Neuronal stem cell (in vitro differentiated cells): ENCODE measurements at regions not wholly inside any gene's neighbourhood (a gene's known extent, or its start where the extent isn't known, plus 50 kb on each side); places are given as distances from the start of the nearest gene placed in this dataset.

Experiments used
- DNase-seq: peaks from one replicate; pipeline ENCODE4 v3.0.0-alpha.2; 2013; ENCODE audit warnings: low spot score
- H2AFZ ChIP-seq: one replicate; pipeline ENCODE4 v1.6.1; 2013; ENCODE audit warnings: mild to moderate bottlenecking, low read length, inconsistent platforms
- H2AK5ac ChIP-seq: 2 replicates; pipeline ENCODE4 v1.6.1; 2013; ENCODE audit warnings: low read depth, mild to moderate bottlenecking, inconsistent platforms, low read length, moderate library complexity, mixed read lengths
- H2BK120ac ChIP-seq: 2 replicates; pipeline ENCODE4 v1.6.1; 2013; ENCODE audit warnings: low read depth, mild to moderate bottlenecking, inconsistent platforms, low read length, moderate library complexity, mixed read lengths
- H2BK12ac ChIP-seq: one replicate; pipeline ENCODE4 v1.6.1; 2013; ENCODE audit warnings: low read length, inconsistent platforms
- H2BK15ac ChIP-seq: 2 replicates; pipeline ENCODE4 v1.6.1; 2013; ENCODE audit warnings: mild to moderate bottlenecking, low read length, inconsistent platforms, mixed read lengths
- H2BK5ac ChIP-seq: one replicate; pipeline ENCODE4 v1.6.1; 2013; ENCODE audit warnings: inconsistent platforms, mild to moderate bottlenecking, low read length, moderate library complexity
- H3K14ac ChIP-seq: one replicate; pipeline ENCODE4 v1.6.1; 2013; ENCODE audit warnings: low read length, inconsistent platforms
- H3K18ac ChIP-seq: 2 replicates; pipeline ENCODE4 v1.6.1; 2013; ENCODE audit warnings: low read length, inconsistent platforms
- H3K23ac ChIP-seq: 2 replicates; pipeline ENCODE4 v1.6.1; 2013; ENCODE audit warnings: low read depth, mild to moderate bottlenecking, mixed read lengths, low read length, inconsistent platforms; ENCODE audit not compliant: poor library complexity
- H3K27ac ChIP-seq: replicated peaks from 3 replicates; pipeline ENCODE4 v1.5.1; 2013; ENCODE audit warnings: low read length, inconsistent platforms
- H3K27me3 ChIP-seq, 3 experiments: 2 replicates each; pipeline ENCODE4 v1.6.1; 2013; ENCODE audit warnings: low read length in 3 of 3, mild to moderate bottlenecking in 2 of 3, inconsistent platforms in 1 of 3, low read depth in 1 of 3, mixed read lengths in 1 of 3, moderate library complexity in 1 of 3; ENCODE audit not compliant: control insufficient read depth in 3 of 3, insufficient read depth in 3 of 3
- H3K36me3 ChIP-seq, 2 donors: replicated peaks in 1 of 2; 2 replicates each; pipeline ENCODE4 v1.6.1; 2013; ENCODE audit warnings: low read length in 2 of 2; ENCODE audit not compliant: control insufficient read depth in 2 of 2, insufficient read depth in 2 of 2
- H3K4ac ChIP-seq: 2 replicates; pipeline ENCODE4 v1.6.1; 2013; ENCODE audit warnings: inconsistent platforms, mild to moderate bottlenecking, low read length, moderate library complexity
- H3K4me1 ChIP-seq, 2 donors: 1 replicate in 1 of 2; 2 replicates in 1 of 2; pipeline ENCODE4 v1.6.1; 2013; ENCODE audit warnings: low read length in 2 of 2, low read depth in 1 of 2; ENCODE audit not compliant: control insufficient read depth in 2 of 2, insufficient read depth in 1 of 2
- H3K4me2 ChIP-seq: one replicate; pipeline ENCODE4 v1.6.1; 2013; ENCODE audit warnings: mild to moderate bottlenecking, low read length, inconsistent platforms; ENCODE audit not compliant: insufficient read depth, poor library complexity, severe bottlenecking
- H3K4me3 ChIP-seq, 2 donors: 2 replicates each; pipeline ENCODE4 v1.5.1; 2013; ENCODE audit warnings: low read length in 2 of 2, mild to moderate bottlenecking in 2 of 2, inconsistent platforms in 1 of 2, moderate library complexity in 1 of 2
- H3K79me1 ChIP-seq: one replicate; pipeline ENCODE4 v1.6.1; 2013; ENCODE audit warnings: low read depth, mild to moderate bottlenecking, inconsistent platforms, low read length, moderate library complexity
- H3K9ac ChIP-seq: one replicate; pipeline ENCODE4 v1.6.1; 2013; ENCODE audit warnings: mild to moderate bottlenecking, low read depth, low read length, inconsistent platforms; ENCODE audit not compliant: poor library complexity
- H3K9me3 ChIP-seq, 2 donors: replicated peaks in 1 of 2; 2 replicates each; pipeline versions ENCODE3 to v1.6.1; 2013; ENCODE audit warnings: low read length in 2 of 2, mild to moderate bottlenecking in 2 of 2, inconsistent platforms in 1 of 2, low read depth in 1 of 2, mixed read lengths in 1 of 2, moderate library complexity in 1 of 2; ENCODE audit not compliant: control insufficient read depth in 2 of 2, insufficient read depth in 1 of 2
- H4K8ac ChIP-seq: one replicate; pipeline ENCODE4 v1.6.1; 2013; ENCODE audit warnings: low read depth, mild to moderate bottlenecking, inconsistent platforms, low read length, moderate library complexity
- H4K91ac ChIP-seq: one replicate; pipeline ENCODE4 v1.6.1; 2013; ENCODE audit warnings: low read length, low read depth, mild to moderate bottlenecking, inconsistent platforms; ENCODE audit not compliant: poor library complexity
- WGBS, 2 donors: extraction: QIAGEN DNeasy Blood & Tissue Kit; methylation state at CpG; one replicate each; pipeline ENCODE4 v1.1.7; 2013; ENCODE audit warnings: missing lambda C conversion rate in 2 of 2, mixed read lengths in 1 of 2; ENCODE audit not compliant: insufficient read length in 2 of 2, insufficient replicate concordance in 1 of 2; ENCODE audit errors: extremely low coverage in 2 of 2; 5-methylcytosine and 5-hydroxymethylcytosine counted together

- Histone ChIP-seq H3K4me3 (no peak overlapping the region), H4K8ac (no peak overlapping the region), H2BK12ac (no peak overlapping the region), H3K14ac (no peak overlapping the region), H3K4ac (no peak overlapping the region), H3K4me1 (peaks cover 0 to 2% of the 10 kb centered on the region in 2 donors), H3K27me3 (no peaks in the 10 kb centered on the region), H2AK5ac (no peak overlapping the region), H3K4me2 (no peak overlapping the region), H2BK15ac (no peak overlapping the region), H2AFZ (no peak overlapping the region), H2BK5ac (no peak overlapping the region), H3K23ac (no peak overlapping the region), H3K18ac (no peak overlapping the region), H2BK120ac (no peak overlapping the region), H3K27ac (no peak overlapping the region), H3K79me1 (no peaks in the 10 kb centered on the region), H3K36me3 (no peaks in the 10 kb centered on the region), H4K91ac (no peak overlapping the region), H3K9ac (no peak overlapping the region), H3K9me3 (no peaks in the 10 kb centered on the region)
- no peak for DNase-seq
- WGBS, 2 donors = no CpG with 5 or more reads among the region's 2 CpGs
Observed at GRCh38 chr5:75885849-75886596, 168.8 kb upstream of the POC5 start.

GRCh38 chr5:75885321-75885720 lies 168.1 kb upstream of the POC5 start:
- no peak overlapping the region for H2BK15ac ChIP-seq
- H3K27ac ChIP-seq = no peak overlapping the region

GRCh38 chr5:75869891-75870290 lies 152.7 kb upstream of the POC5 start:
- Histone ChIP-seq H3K27ac (no peak overlapping the region), H3K4me2 (no peak overlapping the region), H2BK120ac (no peak overlapping the region), H3K9me3 (no peaks in the 10 kb centered on the region), H2BK5ac (no peak overlapping the region), H3K4me1 (no peaks in the 10 kb centered on the region), H3K4ac (no peak overlapping the region), H3K14ac (no peak overlapping the region), H3K79me1 (no peaks in the 10 kb centered on the region), H3K36me3 (no peaks in the 10 kb centered on the region), H2AK5ac (no peak overlapping the region), H4K8ac (no peak overlapping the region), H4K91ac (no peak overlapping the region), H3K9ac (no peak overlapping the region), H2BK15ac (no peak overlapping the region), H3K18ac (no peak overlapping the region), H3K4me3 (no peak overlapping the region), H3K23ac (no peak overlapping the region), H2AFZ (no peak overlapping the region), H3K27me3 (no peaks in the 10 kb centered on the region), H2BK12ac (no peak overlapping the region)
- WGBS, 2 donors = no CpG with 5 or more reads among the region's 2 CpGs
- DNase-seq = no peak

More at GRCh38 chr5:75885321-75885720, 168.1 kb upstream of the POC5 start:
- Histone ChIP-seq H3K9ac (no peak overlapping the region), H3K9me3 (no peaks in the 10 kb centered on the region), H4K91ac (no peak overlapping the region), H3K23ac (no peak overlapping the region), H2AK5ac (no peak overlapping the region), H3K4me3 (no peak overlapping the region), H2BK5ac (no peak overlapping the region), H4K8ac (no peak overlapping the region), H3K27me3 (no peaks in the 10 kb centered on the region), H3K79me1 (no peaks in the 10 kb centered on the region), H2AFZ (no peak overlapping the region), H3K4ac (no peak overlapping the region), H3K36me3 (no peaks in the 10 kb centered on the region), H2BK12ac (no peak overlapping the region), H3K4me2 (no peak overlapping the region), H2BK120ac (no peak overlapping the region), H3K14ac (no peak overlapping the region), H3K4me1 (peaks cover 0 to 2% of the 10 kb centered on the region in 2 donors), H3K18ac (no peak overlapping the region)
- no CpG with 5 or more reads among the region's 1 CpG for WGBS, 2 donors
- DNase-seq = no peak

- no peaks in the 10 kb centered on the region for H3K79me1 ChIP-seq
- DNase-seq = no peak
- H2BK15ac ChIP-seq = no peak overlapping the region
- no peak overlapping the region for H2BK120ac ChIP-seq
- H4K8ac ChIP-seq = no peak overlapping the region
- H3K23ac ChIP-seq = no peak overlapping the region
- no peaks in the 10 kb centered on the region for H3K9me3 ChIP-seq
- H4K91ac ChIP-seq = no peak overlapping the region
- H3K4me2 ChIP-seq = no peak overlapping the region
- no peak overlapping the region for H3K27ac ChIP-seq
- H3K18ac ChIP-seq = no peak overlapping the region
- H3K9ac ChIP-seq = no peak overlapping the region
- H3K27me3 ChIP-seq = no peaks in the 10 kb centered on the region
- H3K14ac ChIP-seq = no peak overlapping the region
- H2AFZ ChIP-seq = no peak overlapping the region
- no peak overlapping the region for H2BK12ac ChIP-seq
- no peak overlapping the region for H2AK5ac ChIP-seq
- H2BK5ac ChIP-seq = no peak overlapping the region
- H3K4me3 ChIP-seq = no peak overlapping the region
- no peak overlapping the region for H3K4ac ChIP-seq
- H3K36me3 ChIP-seq = no peaks in the 10 kb centered on the region
- no CpG with 5 or more reads among the region's 5 CpGs for WGBS, 2 donors
- no peaks in the 10 kb centered on the region for H3K4me1 ChIP-seq
Observed at GRCh38 chr5:75862872-75863271, 145.6 kb upstream of the POC5 start.
